Fibroblast of mammary gland (primary cell): ENCODE measurements at regions not wholly inside any gene's neighbourhood (a gene's known extent, or its start where the extent isn't known, plus 50 kb on each side); places are given as distances from the start of the nearest gene placed in this dataset.

Experiments used
- DNase-seq: peaks from one replicate; pipeline ENCODE4 v3.0.0-alpha.2; 2010; ENCODE audit warnings: low read depth
- H3K4me3 ChIP-seq: 2 replicates; pipeline ENCODE4 v1.5.1; 2011; ENCODE audit warnings: low read depth, mild to moderate bottlenecking, low read length, moderate library complexity; ENCODE audit not compliant: control insufficient read depth
- CTCF ChIP-seq: conservative IDR thresholded peaks from 2 replicates; pipeline ENCODE4 v1.5.1; 2011; ENCODE audit warnings: low read depth, low read length, inconsistent platforms; ENCODE audit not compliant: control insufficient read depth, insufficient read depth

DNA sequence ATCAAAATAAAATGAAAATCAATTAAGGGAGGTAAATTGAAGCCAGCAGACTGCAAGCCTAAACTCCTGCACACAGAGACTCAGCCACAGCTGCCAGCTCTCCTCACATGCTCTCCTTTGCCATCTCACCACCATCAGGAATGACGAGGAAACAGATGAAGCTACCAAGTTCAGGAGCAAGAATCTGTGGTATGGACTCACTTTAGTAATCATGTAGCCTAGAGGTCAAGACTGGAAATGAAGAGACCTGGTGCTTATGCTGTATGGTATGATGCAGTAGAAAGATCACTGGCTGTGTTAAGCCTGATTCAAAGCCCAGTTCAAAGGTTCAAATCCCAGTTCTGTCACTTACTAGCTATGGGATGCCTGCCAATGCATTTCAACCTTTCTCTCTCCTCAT lies 78.9 kb upstream of the CAMK1G start:
- H3K4me3 ChIP-seq = no peak overlapping the region
- TF ChIP-seq CTCF = no peak
- no peak for DNase-seq

- H3K4me3 ChIP-seq = no peak overlapping the region
- DNase-seq = no peak
- no peak for TF ChIP-seq CTCF
Measured at GRCh38 chr1:209505044-209505443, 78.5 kb upstream of the CAMK1G start.

GRCh38 chr1:209506101-209506500 lies 77.4 kb upstream of the CAMK1G start:
- TF ChIP-seq CTCF = no peak
- no peak for DNase-seq
- no peak overlapping the region for H3K4me3 ChIP-seq

DNA sequence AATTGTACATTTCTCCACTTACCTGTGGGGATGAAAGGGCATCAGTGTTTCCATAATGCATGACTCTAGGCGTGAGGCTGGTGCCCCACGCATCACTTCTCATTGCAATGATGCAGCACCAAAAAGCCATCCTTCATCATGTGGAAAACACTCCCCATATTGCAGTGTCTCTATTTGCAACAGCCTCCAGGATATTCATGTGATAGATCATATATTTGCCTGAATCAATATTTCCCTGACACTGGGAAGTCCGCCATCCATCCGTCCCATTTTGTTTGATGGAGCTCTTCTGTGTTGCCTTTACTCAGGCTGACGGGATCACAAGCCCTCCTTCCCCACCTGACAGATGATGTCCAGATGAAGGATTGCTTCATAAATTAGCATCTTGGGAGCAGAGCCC lies 74.5 kb upstream of the CAMK1G start:
- DNase-seq = no peak
- TF ChIP-seq CTCF = no peak

DNA sequence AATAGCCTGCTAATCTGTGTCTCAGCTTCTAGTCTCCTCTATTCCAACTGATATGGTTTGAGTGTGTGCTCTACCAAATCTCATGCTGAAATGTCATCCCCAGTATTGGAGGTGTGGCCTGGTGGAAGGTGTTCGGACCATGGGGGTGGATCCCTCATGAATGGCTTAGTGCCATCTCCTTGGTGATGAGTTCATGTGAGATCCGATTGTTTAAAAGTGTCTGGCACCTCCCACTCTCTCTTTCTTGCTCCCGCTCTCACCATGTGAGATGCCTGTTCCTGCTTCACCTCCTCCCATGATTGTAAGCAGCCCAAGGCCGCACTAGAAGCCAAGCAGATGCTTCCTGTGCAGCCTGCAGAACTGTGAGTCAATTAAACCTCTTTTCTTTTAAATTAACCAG lies 73.5 kb upstream of the CAMK1G start:
- H3K4me3 ChIP-seq = no peak overlapping the region
- no peak for DNase-seq
- TF ChIP-seq CTCF = no peak

More for the DNA sequence above, 74.5 kb upstream of the CAMK1G start:
- no peak overlapping the region for H3K4me3 ChIP-seq

DNA sequence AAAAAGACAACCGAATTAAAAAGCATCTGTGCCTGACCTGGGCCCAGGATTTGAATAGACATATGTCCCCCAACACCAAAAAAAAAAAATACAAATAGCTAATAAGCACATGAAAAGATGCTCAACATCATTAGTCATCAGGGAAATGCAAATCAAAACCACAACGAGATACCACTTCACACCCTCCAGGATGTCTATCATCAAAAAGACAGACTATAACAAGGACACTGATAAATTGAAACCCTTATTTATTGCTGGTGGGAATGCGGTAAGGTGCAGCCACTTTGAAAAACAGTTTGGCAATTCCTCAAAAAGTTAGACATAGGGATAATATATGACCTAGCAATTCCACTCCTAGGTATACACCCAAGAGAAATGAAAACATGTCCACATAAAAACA lies 72.3 kb upstream of the CAMK1G start:
- no peak overlapping the region for H3K4me3 ChIP-seq
- TF ChIP-seq CTCF = no peak
- no peak for DNase-seq

- TF ChIP-seq CTCF = no peak
- DNase-seq = no peak
Measured at GRCh38 chr1:209512821-209513220, 70.7 kb upstream of the CAMK1G start.

More at GRCh38 chr1:209512821-209513220, 70.7 kb upstream of the CAMK1G start:
- no peak overlapping the region for H3K4me3 ChIP-seq
